ENCODE measurements at regions not wholly inside any gene's neighbourhood (a gene's known extent, or its start where the extent isn't known, plus 50 kb on each side); places are given as distances from the start of the nearest gene placed in this dataset.

DNA sequence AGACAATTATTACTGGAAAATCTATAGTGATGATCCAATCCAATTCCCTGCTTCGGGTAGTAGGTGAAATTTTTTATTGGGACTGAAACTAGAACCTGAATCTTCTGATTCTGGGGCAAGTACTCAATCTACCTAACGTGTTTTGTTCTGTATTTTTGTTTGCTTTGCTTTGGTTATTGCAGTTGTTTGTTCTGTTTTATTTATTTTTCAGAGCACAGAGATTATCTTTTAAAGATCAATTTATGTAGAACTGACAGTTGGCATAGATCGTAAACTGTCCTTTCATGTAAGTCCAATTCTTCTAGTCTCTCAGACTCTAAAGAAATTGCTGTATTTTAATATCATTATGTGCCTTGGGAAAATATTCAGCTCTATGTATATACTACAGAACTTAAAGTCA, 401.6 kb downstream of the ANXA1 start:
- H3K9me2 ChIP-seq (replicated peaks; ENCODE audit: low read depth, low read length) = no peaks in the 10 kb centered on the region
- H3K27me3 ChIP-seq (ENCODE audit: insufficient read depth, low read length, poor library complexity, severe bottlenecking) = no peaks in the 10 kb centered on the region
- no peaks in the 10 kb centered on the region for H4K20me1 ChIP-seq (ENCODE audit: insufficient read depth, low read length, poor library complexity, severe bottlenecking)
- no peak overlapping the region for H3K4me2 ChIP-seq (ENCODE audit: low read depth, low read length, poor library complexity, severe bottlenecking)
- H3K9ac ChIP-seq (ENCODE audit: low read depth, low read length, poor library complexity, severe bottlenecking) = no peak overlapping the region
- no peaks in the 10 kb centered on the region for H3K36me3 ChIP-seq (ENCODE audit: insufficient read depth, low read length)
- H3K79me2 ChIP-seq (ENCODE audit: insufficient read depth, low read length) = no peaks in the 10 kb centered on the region
- H3K4me1 ChIP-seq (ENCODE audit: insufficient read depth, low read length, poor library complexity, severe bottlenecking) = no peaks in the 10 kb centered on the region
- H3F3A ChIP-seq (ENCODE audit: low read depth) = no peaks in the 10 kb centered on the region
- no peak overlapping the region for H3K4me3 ChIP-seq (ENCODE audit: low read length, poor library complexity, severe bottlenecking)
- TF ChIP-seq EZH2phosphoT487 (IDR thresholded peaks at IDR 0.05; ENCODE audit: borderline replicate concordance) = no peak
- TF ChIP-seq, protein P1, sequence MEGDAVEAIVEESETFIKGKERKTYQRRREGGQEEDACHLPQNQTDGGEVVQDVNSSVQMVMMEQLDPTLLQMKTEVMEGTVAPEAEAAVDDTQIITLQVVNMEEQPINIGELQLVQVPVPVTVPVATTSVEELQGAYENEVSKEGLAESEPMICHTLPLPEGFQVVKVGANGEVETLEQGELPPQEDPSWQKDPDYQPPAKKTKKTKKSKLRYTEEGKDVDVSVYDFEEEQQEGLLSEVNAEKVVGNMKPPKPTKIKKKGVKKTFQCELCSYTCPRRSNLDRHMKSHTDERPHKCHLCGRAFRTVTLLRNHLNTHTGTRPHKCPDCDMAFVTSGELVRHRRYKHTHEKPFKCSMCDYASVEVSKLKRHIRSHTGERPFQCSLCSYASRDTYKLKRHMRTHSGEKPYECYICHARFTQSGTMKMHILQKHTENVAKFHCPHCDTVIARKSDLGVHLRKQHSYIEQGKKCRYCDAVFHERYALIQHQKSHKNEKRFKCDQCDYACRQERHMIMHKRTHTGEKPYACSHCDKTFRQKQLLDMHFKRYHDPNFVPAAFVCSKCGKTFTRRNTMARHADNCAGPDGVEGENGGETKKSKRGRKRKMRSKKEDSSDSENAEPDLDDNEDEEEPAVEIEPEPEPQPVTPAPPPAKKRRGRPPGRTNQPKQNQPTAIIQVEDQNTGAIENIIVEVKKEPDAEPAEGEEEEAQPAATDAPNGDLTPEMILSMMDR (conservative IDR thresholded peaks at IDR 0.05; ENCODE audit: low read length) = no peak
- no peaks in the 10 kb centered on the region for H3K9me3 ChIP-seq (ENCODE audit: insufficient read depth, low read depth, low read length)
- H2AFZ ChIP-seq (ENCODE audit: low read length) = no peak overlapping the region

DNA sequence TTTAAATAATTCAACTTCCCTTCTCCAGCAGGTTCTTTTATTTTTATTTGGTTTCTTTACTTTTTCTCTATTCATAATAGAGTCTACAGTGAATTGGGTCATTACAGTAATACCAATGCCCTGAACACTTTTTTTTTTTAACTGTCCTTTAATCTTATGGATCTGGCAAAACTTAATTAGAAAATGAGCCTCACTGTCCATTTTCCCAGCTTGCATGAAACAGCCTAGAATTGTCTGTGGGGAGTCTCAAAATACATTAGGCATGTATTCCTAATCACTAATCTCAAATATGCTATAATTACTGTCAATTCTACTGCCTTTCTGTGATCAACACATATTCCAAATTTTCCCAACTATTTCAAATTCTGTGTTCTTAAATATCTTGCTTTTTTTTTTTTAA, 406.8 kb downstream of the ANXA1 start:
- TF ChIP-seq, protein P1 (conservative IDR thresholded peaks at IDR 0.05; ENCODE audit: low read length) = no peak
- no peak for TF ChIP-seq EZH2phosphoT487 (IDR thresholded peaks at IDR 0.05; ENCODE audit: borderline replicate concordance)
- Histone ChIP-seq H3K9me2 (replicated peaks; ENCODE audit: low read depth, low read length) (no peaks in the 10 kb centered on the region), H3K9me3 (ENCODE audit: insufficient read depth, low read depth, low read length) (no peaks in the 10 kb centered on the region), H3K4me2 (ENCODE audit: low read depth, low read length, poor library complexity, severe bottlenecking) (no peak overlapping the region), H3F3A (ENCODE audit: low read depth) (no peaks in the 10 kb centered on the region), H3K79me2 (ENCODE audit: insufficient read depth, low read length) (no peaks in the 10 kb centered on the region), H4K20me1 (ENCODE audit: insufficient read depth, low read length, poor library complexity, severe bottlenecking) (no peaks in the 10 kb centered on the region), H3K4me1 (ENCODE audit: insufficient read depth, low read length, poor library complexity, severe bottlenecking) (no peaks in the 10 kb centered on the region), H3K36me3 (ENCODE audit: insufficient read depth, low read length) (no peaks in the 10 kb centered on the region), H3K9ac (ENCODE audit: low read depth, low read length, poor library complexity, severe bottlenecking) (no peak overlapping the region), H2AFZ (ENCODE audit: low read length) (no peak overlapping the region), H3K4me3 (ENCODE audit: low read length, poor library complexity, severe bottlenecking) (no peak overlapping the region), H3K27me3 (ENCODE audit: insufficient read depth, low read length, poor library complexity, severe bottlenecking) (no peaks in the 10 kb centered on the region)

DNA sequence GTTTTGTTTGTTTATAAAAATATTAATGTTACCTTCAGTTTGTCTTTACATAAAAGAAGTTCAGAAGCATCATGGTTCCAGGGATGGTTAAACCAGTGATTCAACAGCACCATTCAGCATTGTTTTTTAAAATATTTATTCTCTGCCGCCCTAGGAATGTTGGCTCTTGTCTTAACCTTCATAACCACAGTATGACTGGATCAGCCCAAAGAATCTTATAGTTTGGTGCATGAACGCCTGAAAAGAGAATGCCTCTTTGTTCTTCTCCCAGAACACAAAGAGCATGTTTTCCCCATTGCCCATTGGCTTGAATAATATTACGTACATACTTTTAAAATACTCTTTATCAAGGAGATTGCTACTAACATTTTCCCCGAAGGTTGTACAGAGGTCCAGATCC, 413.4 kb downstream of the ANXA1 start:
- H2AFZ ChIP-seq (ENCODE audit: low read length) = no peak overlapping the region
- no peak for TF ChIP-seq EZH2phosphoT487 (IDR thresholded peaks at IDR 0.05; ENCODE audit: borderline replicate concordance)
- TF ChIP-seq, protein P1 (conservative IDR thresholded peaks at IDR 0.05; ENCODE audit: low read length) = no peak
- no peaks in the 10 kb centered on the region for H3K79me2 ChIP-seq (ENCODE audit: insufficient read depth, low read length)
- H3K9ac ChIP-seq (ENCODE audit: low read depth, low read length, poor library complexity, severe bottlenecking) = no peak overlapping the region
- no peak overlapping the region for H3K4me2 ChIP-seq (ENCODE audit: low read depth, low read length, poor library complexity, severe bottlenecking)
- no peaks in the 10 kb centered on the region for H3K9me2 ChIP-seq (replicated peaks; ENCODE audit: low read depth, low read length)
- H3K9me3 ChIP-seq (ENCODE audit: insufficient read depth, low read depth, low read length) = no peaks in the 10 kb centered on the region
- no peak overlapping the region for H3K4me3 ChIP-seq (ENCODE audit: low read length, poor library complexity, severe bottlenecking)
- H4K20me1 ChIP-seq (ENCODE audit: insufficient read depth, low read length, poor library complexity, severe bottlenecking) = no peaks in the 10 kb centered on the region
- no peaks in the 10 kb centered on the region for H3K36me3 ChIP-seq (ENCODE audit: insufficient read depth, low read length)
- H3K4me1 ChIP-seq (ENCODE audit: insufficient read depth, low read length, poor library complexity, severe bottlenecking) = peaks cover 14% of the 10 kb centered on the region
- H3F3A ChIP-seq (ENCODE audit: low read depth) = no peaks in the 10 kb centered on the region
- no peaks in the 10 kb centered on the region for H3K27me3 ChIP-seq (ENCODE audit: insufficient read depth, low read length, poor library complexity, severe bottlenecking)

All from Loucy (cell line).